H1 (cell line): ENCODE measurements at regions not wholly inside any gene's neighbourhood (a gene's known extent, or its start where the extent isn't known, plus 50 kb on each side); places are given as distances from the start of the nearest gene placed in this dataset.

Experiments used
- MAX ChIP-seq: IDR thresholded peaks from 2 replicates; pipeline ENCODE4 v1.6.1; 2012; ENCODE audit warnings: inconsistent platforms
- PHF8 ChIP-seq: fragments of 200-600 bp; sonication (generic); conservative IDR thresholded peaks from 2 replicates; pipeline ENCODE4 v1.7.1; 2012; ENCODE audit warnings: low read depth, mild to moderate bottlenecking, inconsistent platforms, low read length, moderate library complexity

GRCh38 chr13:64704121-64704649 lies 2526.0 kb downstream of the PCDH9 start (continued):
- TF ChIP-seq MAX (no peak), PHF8 (no peak)
